ENCODE measurements at regions not wholly inside any gene's neighbourhood (a gene's known extent, or its start where the extent isn't known, plus 50 kb on each side); places are given as distances from the start of the nearest gene placed in this dataset.

DNA sequence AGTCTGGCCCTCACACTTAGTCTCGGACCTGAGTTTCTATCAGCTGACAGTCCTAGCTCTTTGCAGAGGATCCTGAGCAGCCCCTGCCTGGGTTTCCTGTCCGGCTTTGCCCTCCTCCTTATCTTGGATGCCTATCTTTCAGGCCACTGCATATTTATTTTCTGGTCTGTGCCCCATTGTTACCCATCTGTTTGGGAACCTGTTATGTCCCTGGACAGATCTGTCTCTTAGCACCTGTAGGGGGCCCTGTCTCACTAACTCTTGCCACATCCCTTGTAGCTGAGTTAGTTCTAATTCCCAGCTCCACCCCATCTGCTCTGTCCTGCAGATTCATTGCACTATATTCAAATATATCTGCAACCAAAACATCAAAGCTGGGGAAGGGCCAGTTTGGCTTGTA is 514.9 kb upstream of the LCORL start:
- peak; percentile 69 for TF ChIP-seq CTCF (conservative IDR thresholded peaks at IDR 0.05)
- H4K20me1 ChIP-seq (ENCODE audit: control insufficient read depth, insufficient read depth, insufficient read length), result no peaks in the 10 kb centered on the region
- no peak overlapping the region for H3K18ac ChIP-seq (ENCODE audit: insufficient read length, low read depth, low read length)

More for the DNA sequence above, 514.9 kb upstream of the LCORL start:
- H3K23me2 ChIP-seq (ENCODE audit: insufficient read length, low read depth, low read length, poor library complexity, severe bottlenecking), result no peaks in the 10 kb centered on the region
- Mint-ChIP-seq H3K9me3 (no peaks in the 10 kb centered on the region), H3K4me1 (no peaks in the 10 kb centered on the region), H3K27ac (no peak overlapping the region), H3K27me3 (ENCODE audit: low read depth) (no peaks in the 10 kb centered on the region), H3K4me3 (no peak overlapping the region), H3K36me3 (ENCODE audit: insufficient read depth in 1 of 3, low read depth in 3 of 3) (no peaks in the 10 kb centered on the region)
- H2BK5ac ChIP-seq (ENCODE audit: insufficient read length, low read length), result no peak overlapping the region
- H3K4me2 ChIP-seq (ENCODE audit: insufficient read depth, insufficient read length, low read length), result no peak overlapping the region
- H4K91ac ChIP-seq (ENCODE audit: insufficient read length, low read depth, low read length), result no peak overlapping the region
- no CpG with 5 or more reads among the region's 2 CpGs for WGBS (ENCODE audit: extremely low coverage, insufficient read length, low lambda C conversion rate)
- no peak overlapping the region for H3K56ac ChIP-seq (ENCODE audit: insufficient read length, low read depth, low read length)
- H3K4me1 ChIP-seq (ENCODE audit: insufficient read depth, low read length), result no peaks in the 10 kb centered on the region
- no peak overlapping the region for H2BK20ac ChIP-seq (ENCODE audit: low read depth, low read length, poor library complexity, severe bottlenecking)
- H3K79me2 ChIP-seq (ENCODE audit: insufficient read depth, low read length), result no peaks in the 10 kb centered on the region
- H4K8ac ChIP-seq (replicated peaks; ENCODE audit: insufficient read length, low read depth, low read length), result no peak overlapping the region
- H3K23ac ChIP-seq (ENCODE audit: insufficient read length, low read depth, low read length), result no peak overlapping the region
- no peak overlapping the region for H3K14ac ChIP-seq (ENCODE audit: insufficient read depth, low read length)
- no peak overlapping the region for H3K27ac ChIP-seq (ENCODE audit: insufficient read length, low read depth, low read length)
- H4K5ac ChIP-seq (ENCODE audit: insufficient read length, low read depth, low read length), result no peak overlapping the region
- H3K4ac ChIP-seq (ENCODE audit: low read depth, low read length), result no peak overlapping the region
- no peak overlapping the region for H2BK12ac ChIP-seq (ENCODE audit: insufficient read length, low read depth, low read length)
- H2AK5ac ChIP-seq (ENCODE audit: insufficient read length, low read length), result no peak overlapping the region
- peak; percentile 53 for DNase-seq
- no peak overlapping the region for H2AFZ ChIP-seq (ENCODE audit: low read length)
- H3K9ac ChIP-seq (ENCODE audit: extremely low read depth, insufficient read length, low read length), result no peak overlapping the region
- no peaks in the 10 kb centered on the region for H3K79me1 ChIP-seq (ENCODE audit: insufficient read depth, low read depth, low read length, poor library complexity, severe bottlenecking)
- no peak overlapping the region for H2BK15ac ChIP-seq (ENCODE audit: low read depth, low read length)
- no peaks in the 10 kb centered on the region for H3K9me3 ChIP-seq (ENCODE audit: control insufficient read depth, low read depth, low read length)
- no peak overlapping the region for H2BK120ac ChIP-seq (ENCODE audit: low read depth, low read length, poor library complexity, severe bottlenecking)
- H3K27me3 ChIP-seq (ENCODE audit: insufficient read depth, low read length), result no peaks in the 10 kb centered on the region
- no peak overlapping the region for H3T11ph ChIP-seq (ENCODE audit: low read length)
